Loucy (cell line): ENCODE measurements at regions not wholly inside any gene's neighbourhood (a gene's known extent, or its start where the extent isn't known, plus 50 kb on each side); places are given as distances from the start of the nearest gene placed in this dataset.

ENCODE experiments used
- CTCF ChIP-seq: fragments of 200-600 bp; sonication (generic); conservative IDR thresholded peaks from 2 replicates; pipeline ENCODE4 v1.5.1; 2014; ENCODE audit warnings: mild to moderate bottlenecking, antibody characterized with exemption, low read length
- EZH2phosphoT487 ChIP-seq: fragments of 200-600 bp; IDR thresholded peaks from 2 replicates; pipeline ENCODE4 v1.6.1; 2018; ENCODE audit warnings: antibody characterized with exemption, mild to moderate bottlenecking, moderate library complexity, borderline replicate concordance

- TF ChIP-seq CTCF (peak; percentile 52), EZH2phosphoT487 (no peak)
These were observed 150.2 kb downstream of the NDFIP2 start for GRCh38 chr13:79631051-79631659.
